ENCODE measurements at regions not wholly inside any gene's neighbourhood (a gene's known extent, or its start where the extent isn't known, plus 50 kb on each side); places are given as distances from the start of the nearest gene placed in this dataset.

GRCh38 chr11:79939111-79939510, 498.3 kb upstream of the TENM4 start:
- TF ChIP-seq, protein P1, sequence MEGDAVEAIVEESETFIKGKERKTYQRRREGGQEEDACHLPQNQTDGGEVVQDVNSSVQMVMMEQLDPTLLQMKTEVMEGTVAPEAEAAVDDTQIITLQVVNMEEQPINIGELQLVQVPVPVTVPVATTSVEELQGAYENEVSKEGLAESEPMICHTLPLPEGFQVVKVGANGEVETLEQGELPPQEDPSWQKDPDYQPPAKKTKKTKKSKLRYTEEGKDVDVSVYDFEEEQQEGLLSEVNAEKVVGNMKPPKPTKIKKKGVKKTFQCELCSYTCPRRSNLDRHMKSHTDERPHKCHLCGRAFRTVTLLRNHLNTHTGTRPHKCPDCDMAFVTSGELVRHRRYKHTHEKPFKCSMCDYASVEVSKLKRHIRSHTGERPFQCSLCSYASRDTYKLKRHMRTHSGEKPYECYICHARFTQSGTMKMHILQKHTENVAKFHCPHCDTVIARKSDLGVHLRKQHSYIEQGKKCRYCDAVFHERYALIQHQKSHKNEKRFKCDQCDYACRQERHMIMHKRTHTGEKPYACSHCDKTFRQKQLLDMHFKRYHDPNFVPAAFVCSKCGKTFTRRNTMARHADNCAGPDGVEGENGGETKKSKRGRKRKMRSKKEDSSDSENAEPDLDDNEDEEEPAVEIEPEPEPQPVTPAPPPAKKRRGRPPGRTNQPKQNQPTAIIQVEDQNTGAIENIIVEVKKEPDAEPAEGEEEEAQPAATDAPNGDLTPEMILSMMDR (IDR thresholded peaks at IDR 0.05; ENCODE audit: low read depth, low read length, missing control alignments): no peak
- Histone ChIP-seq H3K27me3 (replicated peaks) (no peaks in the 10 kb centered on the region), H3K4me3 (ENCODE audit: low read depth, low read length) (no peak overlapping the region), H3K27ac (no peak overlapping the region), H3K36me3 (replicated peaks) (no peaks in the 10 kb centered on the region)
- in situ Hi-C loops (cut with HindIII; ENCODE audit: low pct_ligation_motif_present, low sequenced_read_pairs): no loop called here
- DNase-seq: no peak

DNA sequence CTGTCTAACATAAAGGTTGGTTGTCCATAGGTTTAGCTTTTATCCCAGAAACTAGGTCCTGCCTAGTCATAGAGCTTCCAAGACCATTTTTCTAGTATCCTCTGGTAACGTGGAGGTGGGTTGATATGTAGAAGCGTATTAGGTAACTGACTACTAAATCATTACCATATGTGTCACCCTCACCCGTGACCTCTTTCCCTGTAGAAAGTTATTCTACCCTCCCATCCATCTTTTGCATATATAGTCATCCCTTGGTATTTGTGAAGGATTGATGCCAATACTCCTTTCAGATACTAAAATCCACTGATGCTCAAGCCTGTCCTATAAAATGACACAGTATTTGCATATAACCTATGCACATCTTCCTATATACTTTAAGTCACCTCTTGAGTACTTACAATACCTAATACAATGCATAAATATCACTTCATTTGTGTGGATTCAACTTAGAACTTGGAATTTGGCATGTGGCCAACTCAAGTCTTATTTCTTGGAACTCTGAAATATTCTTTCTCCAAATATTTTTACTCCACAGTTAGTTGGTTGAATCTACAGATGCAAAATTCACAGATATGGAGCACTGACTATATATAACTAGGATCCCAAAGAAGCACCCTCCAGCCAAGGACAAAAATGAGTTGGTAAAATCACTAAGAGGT, 497.0 kb upstream of the TENM4 start:
- Histone ChIP-seq H3K36me3 (replicated peaks) (no peaks in the 10 kb centered on the region), H3K27ac (no peak overlapping the region), H3K27me3 (replicated peaks) (no peaks in the 10 kb centered on the region), H3K4me3 (ENCODE audit: low read depth, low read length) (no peak overlapping the region)
- DNase-seq: peak; percentile 30
- TF ChIP-seq, protein P1 (IDR thresholded peaks at IDR 0.05; ENCODE audit: low read depth, low read length, missing control alignments): no peak
- in situ Hi-C loops (cut with HindIII; ENCODE audit: low pct_ligation_motif_present, low sequenced_read_pairs): no loop called here

- TF ChIP-seq, protein P1 (IDR thresholded peaks at IDR 0.05; ENCODE audit: low read depth, low read length, missing control alignments): no peak
- Histone ChIP-seq H3K36me3 (replicated peaks) (no peaks in the 10 kb centered on the region), H3K4me3 (ENCODE audit: low read depth, low read length) (no peak overlapping the region), H3K27me3 (replicated peaks) (no peaks in the 10 kb centered on the region), H3K27ac (no peak overlapping the region)
- no peak for DNase-seq
- in situ Hi-C loops (cut with HindIII; ENCODE audit: low pct_ligation_motif_present, low sequenced_read_pairs): no loop called here
Observed at GRCh38 chr11:79932612-79933011, 491.8 kb upstream of the TENM4 start.

DNA sequence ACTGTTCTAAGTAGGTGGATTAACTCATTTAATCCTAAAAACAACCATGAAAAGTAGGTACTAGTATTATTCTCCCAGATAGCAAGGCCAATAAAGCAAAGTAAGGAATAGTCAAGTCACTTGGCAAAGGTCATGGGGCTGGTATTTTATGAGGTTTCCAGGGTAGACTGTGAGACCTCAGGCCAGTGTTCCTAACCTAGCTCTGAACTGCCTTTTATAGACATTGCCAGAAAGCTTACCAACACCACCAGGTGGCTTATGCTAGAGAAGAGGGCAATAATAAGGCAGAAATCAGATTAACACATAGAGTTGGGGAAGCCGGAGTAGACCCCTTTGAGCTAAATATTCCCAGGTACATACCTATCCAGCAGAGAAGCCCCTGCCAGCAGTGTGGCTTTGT, 490.9 kb upstream of the TENM4 start:
- H3K27me3 ChIP-seq (replicated peaks): no peaks in the 10 kb centered on the region
- no peaks in the 10 kb centered on the region for H3K36me3 ChIP-seq (replicated peaks)
- no peak overlapping the region for H3K4me3 ChIP-seq (ENCODE audit: low read depth, low read length)
- no peak for DNase-seq
- in situ Hi-C loops (cut with HindIII; ENCODE audit: low pct_ligation_motif_present, low sequenced_read_pairs): no loop called here
- H3K27ac ChIP-seq: no peak overlapping the region
- TF ChIP-seq, protein P1 (IDR thresholded peaks at IDR 0.05; ENCODE audit: low read depth, low read length, missing control alignments): no peak

DNA sequence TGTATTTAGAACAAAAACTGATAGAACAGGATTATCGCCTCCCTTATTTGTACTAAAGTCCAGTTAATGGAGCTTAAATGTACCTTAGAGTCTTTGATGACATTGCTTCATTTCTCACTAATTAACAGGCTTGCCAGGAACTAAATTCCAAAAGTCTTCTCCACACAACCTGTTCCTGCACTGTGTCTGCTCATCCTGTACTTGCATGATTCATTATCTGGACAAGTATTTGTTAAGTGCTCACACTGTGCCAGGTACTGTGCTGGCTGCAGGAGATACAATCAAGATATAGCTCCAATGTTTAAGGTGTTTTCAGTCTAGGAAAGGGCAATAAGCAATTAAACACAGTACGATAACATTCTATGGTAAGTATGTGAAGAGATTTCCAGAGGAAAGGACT, 485.9 kb upstream of the TENM4 start:
- no peaks in the 10 kb centered on the region for H3K27me3 ChIP-seq (replicated peaks)
- H3K4me3 ChIP-seq (ENCODE audit: low read depth, low read length): no peak overlapping the region
- no peak overlapping the region for H3K27ac ChIP-seq
- in situ Hi-C loops (cut with HindIII; ENCODE audit: low pct_ligation_motif_present, low sequenced_read_pairs): no loop called here
- H3K36me3 ChIP-seq (replicated peaks): no peaks in the 10 kb centered on the region
- TF ChIP-seq, protein P1 (IDR thresholded peaks at IDR 0.05; ENCODE audit: low read depth, low read length, missing control alignments): no peak
- DNase-seq: no peak

DNA sequence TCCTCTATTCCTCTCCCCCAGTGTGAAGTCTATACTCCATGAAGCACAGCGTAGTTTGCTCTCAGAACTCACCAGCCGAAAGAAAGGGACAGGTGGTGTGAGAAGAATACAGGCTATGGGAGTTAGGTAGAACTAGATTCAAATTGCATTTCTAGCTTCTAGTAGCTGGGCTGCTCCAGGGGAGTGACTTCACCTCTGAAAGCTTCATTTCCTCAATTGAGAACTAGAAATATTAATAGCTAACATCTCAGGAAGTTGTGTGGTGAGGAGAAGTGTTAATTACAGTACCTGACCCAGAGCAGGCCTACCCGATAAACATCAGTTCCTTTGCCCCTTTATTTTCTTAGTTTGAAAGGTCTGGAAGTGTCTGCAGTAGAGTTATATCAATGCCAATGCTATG, 484.7 kb upstream of the TENM4 start:
- H3K27ac ChIP-seq: no peak overlapping the region
- TF ChIP-seq, protein P1 (IDR thresholded peaks at IDR 0.05; ENCODE audit: low read depth, low read length, missing control alignments): no peak
- no peak overlapping the region for H3K4me3 ChIP-seq (ENCODE audit: low read depth, low read length)
- in situ Hi-C loops (cut with HindIII; ENCODE audit: low pct_ligation_motif_present, low sequenced_read_pairs): no loop called here
- H3K27me3 ChIP-seq (replicated peaks): no peaks in the 10 kb centered on the region
- no peak for DNase-seq
- no peaks in the 10 kb centered on the region for H3K36me3 ChIP-seq (replicated peaks)

Measured in brain microvascular endothelial cell (primary cell).